Stimulated activated CD4-positive, alpha-beta T cell treated with anti-CD3 and anti-CD28 coated beads, Interleukin-15, amount 100 ng/mL, for 48 hours (primary cell): ENCODE measurements at regions not wholly inside any gene's neighbourhood (a gene's known extent, or its start where the extent isn't known, plus 50 kb on each side); places are given as distances from the start of the nearest gene placed in this dataset.

Source experiments
- DNase-seq, 2 donors: peaks; one replicate each; pipeline ENCODE4 v3.0.0-alpha.2; 2020; ENCODE audit warnings: low read depth in 2 of 2

GRCh38 chr1:182195733-182196132 lies 134.2 kb upstream of the ZNF648 start:
- no peak for DNase-seq

- no peak for DNase-seq
Observed at GRCh38 chr1:182193908-182194550, 132.5 kb upstream of the ZNF648 start.

GRCh38 chr1:182192966-182193365 lies 131.5 kb upstream of the ZNF648 start:
- no peak for DNase-seq

- no peak for DNase-seq
Observed at GRCh38 chr1:182192215-182192614, 130.7 kb upstream of the ZNF648 start.

- no peak for DNase-seq
Observed at GRCh38 chr1:182191381-182192115, 130.0 kb upstream of the ZNF648 start.

GRCh38 chr1:182189535-182190066 lies 128.1 kb upstream of the ZNF648 start:
- no peak for DNase-seq

- DNase-seq, result no peak
Observed at GRCh38 chr1:182186757-182187146, 125.2 kb upstream of the ZNF648 start.

- no peak for DNase-seq
Observed at GRCh38 chr1:182185842-182186756, 124.6 kb upstream of the ZNF648 start.

- no peak for DNase-seq
Observed at GRCh38 chr1:182185136-182185535, 123.6 kb upstream of the ZNF648 start.

GRCh38 chr1:182183606-182184005 lies 122.1 kb upstream of the ZNF648 start:
- no peak for DNase-seq

- DNase-seq, result no peak
Observed at GRCh38 chr1:182182311-182182710, 120.8 kb upstream of the ZNF648 start.

GRCh38 chr1:182181167-182181572 lies 119.7 kb upstream of the ZNF648 start:
- no peak for DNase-seq

GRCh38 chr1:182175361-182175931 lies 113.9 kb upstream of the ZNF648 start:
- no peak for DNase-seq

GRCh38 chr1:182174513-182174855 lies 113.0 kb upstream of the ZNF648 start:
- no peak for DNase-seq

GRCh38 chr1:182173808-182174512 lies 112.4 kb upstream of the ZNF648 start:
- DNase-seq, result no peak

GRCh38 chr1:182172699-182173098 lies 111.2 kb upstream of the ZNF648 start:
- no peak for DNase-seq

GRCh38 chr1:182170891-182171461 lies 109.5 kb upstream of the ZNF648 start:
- no peak for DNase-seq

GRCh38 chr1:182169203-182169602 lies 107.7 kb upstream of the ZNF648 start:
- no peak for DNase-seq

- DNase-seq, result no peak
Observed at GRCh38 chr1:182166750-182167149, 105.2 kb upstream of the ZNF648 start.

- DNase-seq, result no peak
Observed at GRCh38 chr1:182166321-182166720, 104.8 kb upstream of the ZNF648 start.

GRCh38 chr1:182164273-182164672 lies 102.8 kb upstream of the ZNF648 start:
- no peak for DNase-seq
